GM18517 (cell line): ENCODE measurements at regions not wholly inside any gene's neighbourhood (a gene's known extent, or its start where the extent isn't known, plus 50 kb on each side); places are given as distances from the start of the nearest gene placed in this dataset.

Experiments used
- ATAC-seq: cut with Tn5 transposase; IDR thresholded peaks from one replicate; pipeline ENCODE4 v1.9.1; 2021; ENCODE audit warnings: mild to moderate bottlenecking, moderate library complexity; ENCODE audit not compliant: unreplicated experiment

GRCh38 chr2:235287375-235287733, 206.5 kb upstream of the AGAP1 start:
- ATAC-seq: no peak

GRCh38 chr2:235291461-235291860, 202.4 kb upstream of the AGAP1 start:
- ATAC-seq: no peak

GRCh38 chr2:235293061-235293460, 200.8 kb upstream of the AGAP1 start:
- ATAC-seq: no peak

- ATAC-seq: no peak
Observed at GRCh38 chr2:235295831-235296230, 198.0 kb upstream of the AGAP1 start.

- no peak for ATAC-seq
Observed at GRCh38 chr2:235300368-235301201, 193.3 kb upstream of the AGAP1 start.

GRCh38 chr2:235301202-235302076, 192.4 kb upstream of the AGAP1 start:
- ATAC-seq: no peak

- no peak for ATAC-seq
Observed at GRCh38 chr2:235302263-235302662, 191.6 kb upstream of the AGAP1 start.

GRCh38 chr2:235303499-235304291, 190.1 kb upstream of the AGAP1 start:
- no peak for ATAC-seq

GRCh38 chr2:235305678-235306077, 188.2 kb upstream of the AGAP1 start:
- ATAC-seq: no peak

GRCh38 chr2:235311044-235311443, 182.8 kb upstream of the AGAP1 start:
- no peak for ATAC-seq

GRCh38 chr2:235312571-235312970, 181.3 kb upstream of the AGAP1 start:
- no peak for ATAC-seq

GRCh38 chr2:235314371-235314930, 179.4 kb upstream of the AGAP1 start:
- ATAC-seq: no peak

- no peak for ATAC-seq
Observed at GRCh38 chr2:235319095-235319494, 174.7 kb upstream of the AGAP1 start.

GRCh38 chr2:235320326-235320725, 173.5 kb upstream of the AGAP1 start:
- ATAC-seq: no peak

GRCh38 chr2:235324324-235324723, 169.5 kb upstream of the AGAP1 start:
- no peak for ATAC-seq

- ATAC-seq: no peak
Observed at GRCh38 chr2:235325151-235325550, 168.7 kb upstream of the AGAP1 start.

GRCh38 chr2:235328991-235329390, 164.9 kb upstream of the AGAP1 start:
- no peak for ATAC-seq

GRCh38 chr2:235330775-235331451, 162.9 kb upstream of the AGAP1 start:
- no peak for ATAC-seq

GRCh38 chr2:235332240-235332890, 161.5 kb upstream of the AGAP1 start:
- ATAC-seq: no peak

GRCh38 chr2:235333076-235333475, 160.8 kb upstream of the AGAP1 start:
- no peak for ATAC-seq
